HEK293 (cell line): ENCODE measurements at regions not wholly inside any gene's neighbourhood (a gene's known extent, or its start where the extent isn't known, plus 50 kb on each side); places are given as distances from the start of the nearest gene placed in this dataset.

Experiments
- CTCF ChIP-seq: fragments of 450-650 bp; formaldehyde crosslinking; IDR thresholded peaks from 2 replicates; pipeline ENCODE4 v1.5.1; 2016; ENCODE audit warnings: missing biosample characterization, missing genetic modification characterization
- KLF1 ChIP-seq: fragments of 450-650 bp; formaldehyde crosslinking; IDR thresholded peaks from 2 replicates; pipeline ENCODE4 v1.5.1; 2016; ENCODE audit warnings: missing biosample characterization, missing genetic modification characterization
- REST ChIP-seq: fragments of 450-650 bp; formaldehyde crosslinking; IDR thresholded peaks from 2 replicates; pipeline ENCODE4 v1.5.1; 2016; ENCODE audit warnings: missing biosample characterization, missing genetic modification characterization
- SETDB1 ChIP-seq: IDR thresholded peaks from one replicate; pipeline ENCODE4 v1.6.1; 2017; ENCODE audit warnings: mild to moderate bottlenecking, low read length, moderate library complexity, mixed read lengths; ENCODE audit not compliant: insufficient read length
- SP7 ChIP-seq: fragments of 450-650 bp; formaldehyde crosslinking; IDR thresholded peaks from 2 replicates; pipeline ENCODE4 v1.5.1; 2016; ENCODE audit warnings: missing biosample characterization, missing genetic modification characterization
- ZNF138 ChIP-seq: fragments of 450-650 bp; formaldehyde crosslinking; IDR thresholded peaks from 2 replicates; pipeline ENCODE4 v1.5.1; 2016; ENCODE audit warnings: missing biosample characterization, missing genetic modification characterization, borderline replicate concordance
- ZNF2 ChIP-seq: fragments of 450-650 bp; formaldehyde crosslinking; IDR thresholded peaks from 2 replicates; pipeline ENCODE4 v1.5.1; 2016; ENCODE audit warnings: missing biosample characterization, missing genetic modification characterization
- ZNF549 ChIP-seq: fragments of 450-650 bp; IDR thresholded peaks from 2 replicates; pipeline ENCODE4 v1.5.1; 2018; ENCODE audit warnings: missing biosample characterization, missing genetic modification characterization, mild to moderate bottlenecking, inconsistent platforms, moderate library complexity
- ZNF571 ChIP-seq: fragments of 450-650 bp; formaldehyde crosslinking; IDR thresholded peaks from 2 replicates; pipeline ENCODE4 v1.5.0; 2017; ENCODE audit warnings: missing biosample characterization, missing genetic modification characterization
- ZNF664 ChIP-seq: fragments of 450-650 bp; formaldehyde crosslinking; IDR thresholded peaks from 2 replicates; pipeline ENCODE4 v1.5.1; 2016; ENCODE audit warnings: missing biosample characterization, missing genetic modification characterization
- ZNF768 ChIP-seq: fragments of 450-650 bp; formaldehyde crosslinking; IDR thresholded peaks from 2 replicates; pipeline ENCODE4 v1.5.1; 2018; ENCODE audit warnings: missing biosample characterization, mild to moderate bottlenecking, missing genetic modification characterization

- TF ChIP-seq CTCF (tag by site-specific recombination), result no peak
- TF ChIP-seq ZNF664, result no peak
- no peak for TF ChIP-seq KLF1
- no peak for TF ChIP-seq SP7 (tag by site-specific recombination)
- TF ChIP-seq ZNF2 (tag by site-specific recombination), result no peak
- no peak for TF ChIP-seq ZNF571 (tag by site-specific recombination)
- TF ChIP-seq SETDB1, result no peak
- no peak for TF ChIP-seq ZNF768
- no peak for TF ChIP-seq ZNF549 (tag by site-specific recombination)
- TF ChIP-seq REST (tag by site-specific recombination), result no peak
- no peak for TF ChIP-seq ZNF138 (tag by site-specific recombination)
Observed at GRCh38 chr18:78675231-78675630, 304.4 kb upstream of the SALL3 start.
